NCI-H2029 treated with DMSO at 0.1 percent for 48 hours (cell line): ENCODE measurements at regions not wholly inside any gene's neighbourhood (a gene's known extent, or its start where the extent isn't known, plus 50 kb on each side); places are given as distances from the start of the nearest gene placed in this dataset.
"Not testable (repeated sequence)": the region's sequence is repeated elsewhere in the genome, so short reads cannot be mapped to it uniquely, and the experiment has no call there.

Experiments
- DNase-seq: peaks from one replicate; lab custom pipeline; 2025; lab: John Stamatoyannopoulos, UW

DNA sequence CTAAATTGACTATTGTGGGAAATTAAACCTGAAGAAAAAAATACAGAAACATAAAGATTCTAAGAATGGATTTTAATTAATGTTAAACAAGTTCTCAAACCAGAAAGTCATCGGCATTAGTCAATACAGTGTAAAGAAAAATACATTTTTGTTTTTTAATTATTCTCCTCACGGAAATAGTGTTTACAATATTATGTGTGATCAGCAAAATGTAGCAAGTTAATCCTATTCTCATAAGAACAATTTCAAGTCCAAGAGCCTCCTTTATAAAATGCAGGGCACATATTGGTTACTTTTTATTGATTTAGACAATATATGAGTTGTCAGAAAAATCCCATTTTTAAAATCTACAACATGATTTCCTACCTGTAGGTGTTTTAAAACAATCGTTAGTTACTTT lies 158.0 kb upstream of the MGAT4C start:
- DNase-seq, result no peak

DNA sequence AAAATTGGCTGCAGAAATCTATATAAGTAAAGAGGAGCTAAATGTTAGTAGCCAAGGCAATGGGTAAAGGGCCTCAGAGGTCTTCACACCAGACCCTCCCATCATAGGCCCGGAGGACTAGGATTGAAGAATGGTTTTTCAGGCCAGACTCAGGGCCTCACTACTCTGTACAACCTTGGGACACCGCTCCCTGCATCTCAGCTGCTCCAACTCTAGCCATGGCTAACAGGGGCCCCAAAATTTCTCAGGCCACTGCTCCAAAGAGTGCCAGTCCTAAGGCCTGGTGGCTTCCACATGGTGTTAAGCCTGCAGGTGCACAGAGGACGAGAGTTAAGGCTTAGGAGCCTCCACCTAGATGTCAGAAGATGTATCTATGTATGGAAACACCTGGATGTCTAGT lies 155.5 kb upstream of the MGAT4C start:
- no peak for DNase-seq

DNA sequence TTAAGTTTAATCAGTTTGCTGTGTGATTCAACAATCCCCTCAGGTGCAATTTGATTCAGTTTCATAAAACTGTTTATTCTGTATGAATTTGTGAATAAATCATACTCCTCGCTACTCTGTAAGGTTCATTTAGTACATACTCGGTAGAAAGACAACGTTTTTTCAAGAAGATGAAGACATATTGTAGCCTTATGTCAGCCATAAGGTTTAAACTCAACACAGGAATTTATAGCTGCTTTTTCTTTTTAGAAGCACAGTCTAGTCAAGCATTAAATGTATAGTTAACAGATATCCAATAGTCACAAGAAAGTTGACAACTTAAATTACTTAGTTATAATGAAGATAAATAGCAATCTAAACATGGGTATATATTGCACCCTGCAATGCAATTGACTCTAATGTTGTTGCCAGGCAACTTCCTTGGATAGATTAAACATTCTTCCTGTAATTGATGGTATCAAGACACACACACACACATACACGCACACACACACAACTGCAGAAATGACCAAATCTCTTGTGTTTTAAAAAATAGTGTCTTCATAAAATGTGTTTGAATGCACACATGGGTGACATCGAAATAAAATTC lies 151.5 kb upstream of the MGAT4C start:
- DNase-seq, result no peak

DNA sequence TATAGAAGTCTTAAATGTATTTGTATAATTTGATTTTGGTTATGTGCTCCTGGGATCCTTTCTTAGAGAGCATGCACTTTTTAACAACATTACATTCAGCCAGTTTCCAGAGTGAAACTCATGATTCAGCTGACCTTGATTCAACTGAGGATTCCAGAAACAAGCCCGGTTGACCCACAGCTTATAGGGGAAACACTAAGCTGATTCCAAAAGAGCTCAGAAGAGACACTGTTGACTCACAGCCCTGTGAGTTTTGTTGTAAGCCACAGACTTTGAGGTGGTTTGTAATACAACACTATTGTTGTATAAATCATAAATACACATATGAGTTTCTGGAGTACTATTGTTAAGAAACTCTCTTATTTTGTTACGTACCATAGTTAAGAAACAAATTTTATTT lies 133.8 kb upstream of the MGAT4C start:
- DNase-seq, result no peak

DNA sequence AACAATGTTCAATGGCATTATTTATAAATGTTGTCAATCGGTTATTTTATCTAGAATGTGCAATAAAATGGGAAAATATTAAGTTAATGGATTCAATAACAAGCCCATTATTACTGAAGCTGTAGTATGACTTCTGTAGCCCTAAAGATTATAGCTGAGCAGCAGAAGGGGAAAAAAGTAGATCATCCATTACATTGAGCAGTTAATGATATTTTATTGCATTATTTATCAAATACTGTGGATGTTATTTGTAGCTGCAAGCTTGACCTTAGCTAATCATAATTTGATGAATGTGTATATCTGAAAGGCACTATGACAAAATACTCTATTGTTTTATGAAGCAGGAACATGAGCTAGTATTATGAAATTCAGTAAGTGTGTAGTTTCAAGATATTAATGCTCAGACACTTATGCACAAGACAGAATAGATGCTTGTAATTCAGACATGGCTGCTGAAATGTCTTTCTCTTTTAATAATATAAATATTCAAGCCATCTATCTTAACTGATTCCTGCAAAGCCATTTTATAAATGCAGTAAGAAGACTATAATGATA lies 131.5 kb upstream of the MGAT4C start:
- no peak for DNase-seq

DNA sequence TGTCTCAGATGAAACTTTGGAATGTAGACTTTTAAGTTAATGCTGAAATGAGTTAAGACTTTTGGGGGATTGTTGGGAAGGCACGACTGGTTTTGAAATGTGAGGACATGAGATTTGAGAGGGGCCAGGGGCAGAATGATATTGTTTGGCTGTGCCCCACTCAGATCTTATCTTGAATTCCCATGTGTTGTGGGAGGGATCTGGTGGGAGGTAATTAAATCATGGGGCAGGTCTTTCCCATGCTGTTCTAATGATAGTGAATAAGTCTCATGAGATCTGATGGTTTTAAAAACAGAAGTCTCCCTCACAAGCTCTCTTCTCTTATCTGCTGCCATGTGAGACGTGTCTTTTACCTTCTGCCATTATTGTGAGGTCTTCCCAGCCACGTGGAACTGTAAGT lies 127.6 kb upstream of the MGAT4C start:
- DNase-seq, result not testable (repeated sequence)

DNA sequence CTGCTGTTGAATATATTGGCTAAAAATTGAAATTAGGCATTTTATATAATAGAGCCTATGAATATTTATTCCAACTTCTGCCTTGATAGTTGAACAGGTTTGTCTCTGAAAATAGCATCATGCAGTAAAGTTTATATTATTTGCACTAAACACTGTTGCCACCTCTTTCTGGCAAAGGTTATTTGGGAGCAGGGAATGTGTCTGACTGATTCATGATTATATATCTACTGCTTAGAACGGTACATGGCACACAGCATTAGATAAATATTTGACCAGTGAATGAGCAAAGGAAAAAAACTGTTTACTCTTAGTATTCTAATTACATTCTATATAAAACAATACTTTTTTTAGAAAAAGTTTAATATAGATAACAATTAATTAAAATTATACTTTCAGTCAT lies 123.1 kb upstream of the MGAT4C start:
- no peak for DNase-seq

DNA sequence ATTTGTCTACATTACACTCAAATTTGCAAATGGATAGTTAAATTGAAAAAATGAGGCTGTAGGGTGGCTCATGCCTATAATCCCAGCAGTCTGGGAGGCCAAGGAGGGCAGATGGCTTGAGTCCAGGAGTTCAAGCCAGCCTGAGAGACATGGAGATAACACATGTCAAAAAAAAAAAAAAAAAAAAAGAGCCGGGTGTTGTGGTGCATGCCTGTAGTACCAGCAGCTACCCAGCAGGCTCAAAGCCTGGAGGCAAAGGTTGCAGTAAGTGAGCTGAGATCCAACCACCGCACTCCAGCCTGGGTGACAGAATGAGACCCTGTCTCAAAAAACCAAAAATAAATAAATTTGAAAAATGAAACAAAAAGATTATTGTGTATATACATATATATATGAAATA lies 119.9 kb upstream of the MGAT4C start:
- DNase-seq, result no peak

DNA sequence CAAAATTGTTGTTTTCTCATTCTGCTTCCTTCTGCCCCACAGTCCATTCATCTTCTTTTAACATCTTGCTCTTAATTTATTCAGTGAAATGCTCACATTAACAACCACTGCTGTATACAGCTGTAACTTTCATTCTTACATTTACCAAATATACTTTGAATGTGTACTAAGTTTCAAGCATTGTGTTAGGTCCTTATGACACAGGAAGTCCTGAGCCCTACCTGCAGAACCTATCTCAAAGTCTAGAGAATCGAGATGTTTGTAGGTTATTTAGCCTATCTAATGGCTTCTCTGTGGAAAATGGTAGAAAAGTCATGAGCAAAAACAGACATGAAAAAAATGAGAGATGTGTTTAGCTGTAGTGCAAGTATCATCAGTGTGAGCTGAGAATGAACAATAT lies 117.6 kb upstream of the MGAT4C start:
- DNase-seq, result no peak

DNA sequence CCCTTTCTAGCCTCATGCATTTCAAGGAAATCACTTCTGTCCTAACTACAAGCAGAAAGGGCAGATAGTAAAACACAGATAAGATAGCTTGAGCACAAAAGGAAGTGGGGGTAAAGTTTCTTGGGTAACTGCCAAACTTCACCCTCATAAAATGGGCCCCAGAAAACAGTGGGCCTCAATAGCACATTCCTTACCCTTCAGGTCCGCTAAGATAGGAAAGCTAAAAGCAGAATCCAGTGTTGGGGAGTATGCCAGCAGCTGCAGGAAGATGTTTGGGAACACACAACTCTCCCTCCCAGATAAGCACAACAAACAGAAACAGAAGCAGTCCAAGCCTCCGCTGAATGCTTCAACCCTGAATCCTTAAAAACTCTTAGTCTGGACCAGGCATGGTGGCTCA lies 110.9 kb upstream of the MGAT4C start:
- no peak for DNase-seq

DNA sequence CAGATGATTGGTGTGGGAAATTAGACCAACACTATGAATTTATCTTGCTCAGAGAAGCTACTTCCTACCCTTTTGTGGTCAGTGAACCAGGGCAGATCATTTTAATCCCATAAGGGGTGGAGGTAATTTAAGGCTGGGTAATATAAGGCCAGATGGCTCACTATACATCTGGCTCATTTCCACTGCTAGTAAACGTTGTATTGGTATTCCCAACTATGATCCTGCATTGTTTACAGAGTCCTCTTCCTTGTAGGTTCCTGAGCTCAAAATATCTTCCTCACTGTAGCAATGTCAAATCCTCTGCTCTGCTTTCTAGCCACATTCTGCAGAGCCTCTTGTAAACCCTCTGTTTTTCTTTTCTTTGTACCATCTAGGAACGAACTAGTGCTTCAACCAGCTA lies 93.0 kb upstream of the MGAT4C start:
- peak; percentile 42 for DNase-seq

DNA sequence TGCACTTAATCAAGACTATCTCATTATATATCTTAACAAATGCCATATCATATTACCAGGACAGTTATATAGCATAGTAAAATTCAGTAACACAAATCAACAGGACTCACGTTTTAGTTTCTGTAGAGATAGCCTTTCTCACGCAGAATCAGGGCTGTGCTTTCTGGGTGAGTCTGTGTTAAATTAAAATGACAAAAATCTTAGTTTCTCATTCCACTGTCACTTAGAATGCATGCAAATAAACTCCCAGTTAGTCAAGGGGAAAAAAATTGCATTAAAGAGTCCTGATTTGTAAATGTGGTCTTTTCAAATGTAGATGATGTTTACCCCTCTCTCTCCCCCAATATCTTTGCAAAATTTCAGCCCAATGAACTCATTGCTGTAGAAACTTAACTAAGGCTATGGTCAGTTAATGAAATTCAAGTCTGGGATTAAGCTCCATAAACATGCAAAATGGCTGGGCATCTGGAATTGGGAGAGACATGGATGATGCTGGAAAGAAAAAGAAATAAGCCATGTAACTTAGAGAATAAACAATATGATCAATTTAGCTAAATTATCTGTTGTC lies 77.8 kb upstream of the MGAT4C start:
- DNase-seq, result no peak

DNA sequence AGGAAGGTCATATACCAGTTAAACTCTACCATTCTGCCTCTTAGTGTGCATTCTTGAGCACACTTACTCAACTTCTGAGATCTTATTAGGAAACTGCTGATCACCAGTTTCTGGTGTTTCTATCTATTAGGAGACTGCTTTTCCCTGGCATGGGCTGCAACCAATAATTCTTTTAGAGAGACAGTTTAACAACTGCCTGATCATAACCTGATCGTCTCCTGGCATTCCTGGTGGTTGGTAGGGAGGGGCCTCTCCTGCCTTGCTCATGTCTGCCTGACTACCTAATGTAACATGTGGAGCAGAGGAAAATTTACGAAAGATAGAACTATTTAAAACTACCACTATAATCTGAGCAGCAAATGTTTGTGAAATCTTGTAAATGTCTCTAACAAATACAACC lies 75.3 kb upstream of the MGAT4C start:
- no peak for DNase-seq

DNA sequence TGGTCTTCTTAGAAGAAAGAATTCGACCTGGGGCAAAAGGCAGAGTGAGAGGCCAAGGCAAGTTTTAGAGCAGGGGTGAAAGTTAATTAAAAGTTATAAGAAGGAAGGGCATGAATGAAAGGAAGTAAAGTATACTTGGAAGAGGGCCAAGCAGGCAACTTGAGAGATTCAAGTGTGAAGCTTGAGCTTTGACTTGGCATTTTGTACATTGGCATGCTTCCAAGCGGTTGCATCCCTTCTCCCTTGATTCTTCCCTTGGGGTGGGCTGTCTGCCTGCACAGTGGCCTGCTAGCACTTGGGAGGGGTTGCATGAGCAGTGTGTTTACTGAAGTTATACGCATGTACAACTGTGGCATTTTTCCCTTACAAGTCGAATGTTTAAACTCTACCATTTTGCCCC lies 74.8 kb upstream of the MGAT4C start:
- DNase-seq, result no peak

DNA sequence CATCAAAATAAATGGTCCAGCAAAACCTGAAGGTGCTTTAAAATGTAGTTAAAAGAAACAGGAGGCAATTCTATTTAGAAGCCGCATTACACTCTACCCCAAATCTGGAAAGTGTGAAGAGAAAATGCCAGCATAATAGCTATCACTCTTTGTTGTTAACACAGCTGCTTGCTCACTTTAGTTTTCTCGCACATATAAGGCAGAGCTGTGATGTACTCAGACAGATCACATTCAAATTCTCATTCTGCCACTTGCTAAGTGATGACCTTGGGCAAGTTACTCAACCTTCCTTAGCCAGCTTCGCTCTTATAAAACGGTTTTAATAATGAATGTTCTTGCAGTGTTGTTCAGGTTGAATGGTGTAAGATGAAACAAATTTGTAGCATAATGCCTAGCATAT lies 56.0 kb upstream of the MGAT4C start:
- no peak for DNase-seq
